Thyroid gland (tissue), 4 donors: ENCODE measurements at regions not wholly inside any gene's neighbourhood (a gene's known extent, or its start where the extent isn't known, plus 50 kb on each side); places are given as distances from the start of the nearest gene placed in this dataset.

Experiments used
- POLR2A ChIP-seq, 2 donors: fragments of 450-650 bp; IDR thresholded peaks; one replicate each; pipeline ENCODE4 v1.6.1; 2017; ENCODE audit warnings: antibody characterized with exemption in 2 of 2, mild to moderate bottlenecking in 2 of 2, moderate library complexity in 1 of 2
- TF ChIP-seq, protein P1 (sequence below), 6 experiments: fragments of 200-600 bp in 3 of 6; fragments of 450-650 bp in 3 of 6; sonication (generic) in 3 of 6; IDR thresholded peaks; one replicate each; pipeline ENCODE4 v1.5.1; 2016 to 2019; ENCODE audit warnings: antibody characterized with exemption in 6 of 6, mild to moderate bottlenecking in 2 of 6, inconsistent platforms in 1 of 6, moderate library complexity in 1 of 6

DNA sequence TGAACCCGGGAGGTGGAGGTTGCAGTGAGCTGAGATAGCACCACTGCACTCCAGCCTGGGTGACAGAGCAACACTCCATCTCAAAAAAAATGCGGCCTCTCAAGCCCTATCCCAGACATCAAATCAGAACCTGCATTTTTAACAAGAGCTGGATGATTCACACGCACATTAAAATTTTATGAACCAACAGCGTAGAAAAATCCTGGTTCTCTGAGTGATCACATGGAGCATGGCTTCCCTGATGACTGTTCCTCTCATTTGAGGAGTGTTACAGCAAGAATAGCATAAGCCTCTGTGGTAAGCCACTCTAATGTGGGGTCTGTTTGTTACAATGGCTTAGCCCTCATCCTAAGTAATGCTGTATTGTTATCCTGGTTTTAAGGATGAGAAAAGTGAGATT is 163.6 kb downstream of the BRMS1L start:
- TF ChIP-seq POLR2A (IDR thresholded peaks at IDR 0.05): no peak
- TF ChIP-seq, protein P1, sequence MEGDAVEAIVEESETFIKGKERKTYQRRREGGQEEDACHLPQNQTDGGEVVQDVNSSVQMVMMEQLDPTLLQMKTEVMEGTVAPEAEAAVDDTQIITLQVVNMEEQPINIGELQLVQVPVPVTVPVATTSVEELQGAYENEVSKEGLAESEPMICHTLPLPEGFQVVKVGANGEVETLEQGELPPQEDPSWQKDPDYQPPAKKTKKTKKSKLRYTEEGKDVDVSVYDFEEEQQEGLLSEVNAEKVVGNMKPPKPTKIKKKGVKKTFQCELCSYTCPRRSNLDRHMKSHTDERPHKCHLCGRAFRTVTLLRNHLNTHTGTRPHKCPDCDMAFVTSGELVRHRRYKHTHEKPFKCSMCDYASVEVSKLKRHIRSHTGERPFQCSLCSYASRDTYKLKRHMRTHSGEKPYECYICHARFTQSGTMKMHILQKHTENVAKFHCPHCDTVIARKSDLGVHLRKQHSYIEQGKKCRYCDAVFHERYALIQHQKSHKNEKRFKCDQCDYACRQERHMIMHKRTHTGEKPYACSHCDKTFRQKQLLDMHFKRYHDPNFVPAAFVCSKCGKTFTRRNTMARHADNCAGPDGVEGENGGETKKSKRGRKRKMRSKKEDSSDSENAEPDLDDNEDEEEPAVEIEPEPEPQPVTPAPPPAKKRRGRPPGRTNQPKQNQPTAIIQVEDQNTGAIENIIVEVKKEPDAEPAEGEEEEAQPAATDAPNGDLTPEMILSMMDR (IDR thresholded peaks at IDR 0.05): no peak
